T-helper 9 cell (primary cell): ENCODE measurements at regions not wholly inside any gene's neighbourhood (a gene's known extent, or its start where the extent isn't known, plus 50 kb on each side); places are given as distances from the start of the nearest gene placed in this dataset.
"Not testable (repeated sequence)": the region's sequence is repeated elsewhere in the genome, so short reads cannot be mapped to it uniquely, and the experiment has no call there.

Experiments
- DNase-seq: peaks from one replicate; pipeline ENCODE4 v3.0.0-alpha.2; 2020

- DNase-seq = not testable (repeated sequence)
Measured at GRCh38 chr2:242159921-242160320, 290.4 kb downstream of the RTP5 start.

- DNase-seq = not testable (repeated sequence)
Measured at GRCh38 chr2:242165115-242165514, 295.6 kb downstream of the RTP5 start.

GRCh38 chr2:242171290-242171689 lies 301.8 kb downstream of the RTP5 start:
- DNase-seq = not testable (repeated sequence)
